ENCODE measurements at regions not wholly inside any gene's neighbourhood (a gene's known extent, or its start where the extent isn't known, plus 50 kb on each side); places are given as distances from the start of the nearest gene placed in this dataset.

GRCh38 chr20:24406251-24406650 lies 63.2 kb upstream of the SYNDIG1 start:
- H3K27ac Mint-ChIP-seq: no peak overlapping the region
- Histone ChIP-seq H3K9me3 (ENCODE audit: control insufficient read depth, low read length) (no peaks in the 10 kb centered on the region), H3K27ac (ENCODE audit: low read depth, low read length) (no peak overlapping the region), H3K9ac (ENCODE audit: extremely low read depth, low read length, poor library complexity, severe bottlenecking) (no peak overlapping the region), H3K4me3 (ENCODE audit: low read length) (no peak overlapping the region), H3K36me3 (ENCODE audit: control insufficient read depth, insufficient read depth, low read length) (no peaks in the 10 kb centered on the region), H3K4me1 (ENCODE audit: control insufficient read depth, insufficient read depth, low read length) (no peaks in the 10 kb centered on the region), H3K27me3 (ENCODE audit: control insufficient read depth, insufficient read depth, low read length, poor library complexity, severe bottlenecking) (no peaks in the 10 kb centered on the region)
- DNase-seq: no peak
- peaks cover 4% of the 10 kb centered on the region for H3K27me3 Mint-ChIP-seq (ENCODE audit: insufficient read depth)
- 92% methylated on average over 1 of the region's 2 CpGs; no CpG with 5 or more reads in 1 of the 2 experiments for WGBS, 2 experiments (ENCODE audit: insufficient coverage in 1 of 2, insufficient read length in 1 of 2)
- no peaks in the 10 kb centered on the region for H3K36me3 Mint-ChIP-seq (ENCODE audit: low read depth)
- H3K4me1 Mint-ChIP-seq: no peaks in the 10 kb centered on the region
- H3K4me3 Mint-ChIP-seq: no peak overlapping the region
- TF ChIP-seq CTCF (conservative IDR thresholded peaks at IDR 0.05): no peak
- H3K9me3 Mint-ChIP-seq: no peaks in the 10 kb centered on the region

- Histone ChIP-seq H3K36me3 (ENCODE audit: control insufficient read depth, insufficient read depth, low read length) (no peaks in the 10 kb centered on the region), H3K4me1 (ENCODE audit: control insufficient read depth, insufficient read depth, low read length) (no peaks in the 10 kb centered on the region), H3K4me3 (ENCODE audit: low read length) (no peak overlapping the region), H3K27ac (ENCODE audit: low read depth, low read length) (no peak overlapping the region), H3K27me3 (ENCODE audit: control insufficient read depth, insufficient read depth, low read length, poor library complexity, severe bottlenecking) (no peaks in the 10 kb centered on the region), H3K9me3 (ENCODE audit: control insufficient read depth, low read length) (no peaks in the 10 kb centered on the region), H3K9ac (ENCODE audit: extremely low read depth, low read length, poor library complexity, severe bottlenecking) (no peak overlapping the region)
- Mint-ChIP-seq H3K36me3 (ENCODE audit: low read depth) (no peaks in the 10 kb centered on the region), H3K27ac (no peak overlapping the region), H3K9me3 (no peaks in the 10 kb centered on the region), H3K4me1 (no peaks in the 10 kb centered on the region), H3K27me3 (ENCODE audit: insufficient read depth) (peaks cover 4% of the 10 kb centered on the region), H3K4me3 (no peak overlapping the region)
- no peak for TF ChIP-seq CTCF (conservative IDR thresholded peaks at IDR 0.05)
- 80 to 88% methylated on average over 1 to 2 of the region's 2 CpGs for WGBS, 2 experiments (ENCODE audit: insufficient coverage in 1 of 2, insufficient read length in 1 of 2)
- no peak for DNase-seq
These were observed 63.6 kb upstream of the SYNDIG1 start for GRCh38 chr20:24405810-24406209.

GRCh38 chr20:24403406-24403805 lies 66.0 kb upstream of the SYNDIG1 start:
- H3K36me3 ChIP-seq (ENCODE audit: control insufficient read depth, insufficient read depth, low read length): no peaks in the 10 kb centered on the region
- no peak overlapping the region for H3K27ac Mint-ChIP-seq
- H3K4me3 ChIP-seq (ENCODE audit: low read length): no peak overlapping the region
- no peaks in the 10 kb centered on the region for H3K36me3 Mint-ChIP-seq (ENCODE audit: low read depth)
- H3K27me3 ChIP-seq (ENCODE audit: control insufficient read depth, insufficient read depth, low read length, poor library complexity, severe bottlenecking): no peaks in the 10 kb centered on the region
- peaks cover 2% of the 10 kb centered on the region for H3K9me3 Mint-ChIP-seq
- DNase-seq: no peak
- no peaks in the 10 kb centered on the region for H3K9me3 ChIP-seq (ENCODE audit: control insufficient read depth, low read length)
- H3K27ac ChIP-seq (ENCODE audit: low read depth, low read length): no peak overlapping the region
- H3K9ac ChIP-seq (ENCODE audit: extremely low read depth, low read length, poor library complexity, severe bottlenecking): no peak overlapping the region
- H3K4me1 Mint-ChIP-seq: no peaks in the 10 kb centered on the region
- TF ChIP-seq CTCF (conservative IDR thresholded peaks at IDR 0.05): no peak
- 67 to 100% methylated on average over 1 of the region's 1 CpG for WGBS, 2 experiments (ENCODE audit: insufficient coverage in 1 of 2, insufficient read length in 1 of 2)
- no peaks in the 10 kb centered on the region for H3K4me1 ChIP-seq (ENCODE audit: control insufficient read depth, insufficient read depth, low read length)
- peaks cover 2% of the 10 kb centered on the region for H3K27me3 Mint-ChIP-seq (ENCODE audit: insufficient read depth)
- H3K4me3 Mint-ChIP-seq: no peak overlapping the region
